HG02840 (cell line): ENCODE measurements at regions not wholly inside any gene's neighbourhood (a gene's known extent, or its start where the extent isn't known, plus 50 kb on each side); places are given as distances from the start of the nearest gene placed in this dataset.

ENCODE experiments used
- ATAC-seq: cut with Tn5 transposase; IDR thresholded peaks from one replicate; pipeline ENCODE4 v1.9.1; 2021; ENCODE audit warnings: mild to moderate bottlenecking, moderate library complexity, moderate number of reproducible peaks; ENCODE audit not compliant: unreplicated experiment, low FRiP score

DNA sequence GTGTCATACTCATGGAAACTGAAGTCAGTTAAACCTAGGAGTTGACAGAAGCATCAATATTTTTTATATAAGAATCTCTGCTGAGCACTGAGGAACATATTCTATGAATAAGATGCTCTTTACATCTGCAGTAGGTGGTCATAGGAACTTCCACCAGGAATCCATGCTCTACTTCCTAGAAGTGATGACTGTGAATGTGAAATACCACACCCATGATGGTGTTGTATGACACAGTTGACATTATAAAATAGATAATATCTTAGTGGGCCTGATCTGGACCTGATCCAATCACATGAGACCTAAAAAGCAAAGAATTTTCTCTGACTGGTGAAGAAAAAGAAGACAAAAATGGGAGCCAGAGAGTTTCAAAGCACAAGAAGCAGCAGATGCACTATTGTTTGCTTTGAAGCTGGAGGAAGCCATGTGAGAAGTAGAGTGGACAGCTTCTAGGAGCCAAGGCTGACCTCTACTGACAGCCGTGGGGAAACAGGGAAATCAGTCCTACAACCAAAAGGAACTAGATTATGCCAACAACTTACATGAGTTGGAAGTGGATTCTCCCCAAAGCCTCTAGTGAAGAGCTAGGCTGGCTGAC lies 68.6 kb upstream of the HS3ST1 start:
- no peak for ATAC-seq

DNA sequence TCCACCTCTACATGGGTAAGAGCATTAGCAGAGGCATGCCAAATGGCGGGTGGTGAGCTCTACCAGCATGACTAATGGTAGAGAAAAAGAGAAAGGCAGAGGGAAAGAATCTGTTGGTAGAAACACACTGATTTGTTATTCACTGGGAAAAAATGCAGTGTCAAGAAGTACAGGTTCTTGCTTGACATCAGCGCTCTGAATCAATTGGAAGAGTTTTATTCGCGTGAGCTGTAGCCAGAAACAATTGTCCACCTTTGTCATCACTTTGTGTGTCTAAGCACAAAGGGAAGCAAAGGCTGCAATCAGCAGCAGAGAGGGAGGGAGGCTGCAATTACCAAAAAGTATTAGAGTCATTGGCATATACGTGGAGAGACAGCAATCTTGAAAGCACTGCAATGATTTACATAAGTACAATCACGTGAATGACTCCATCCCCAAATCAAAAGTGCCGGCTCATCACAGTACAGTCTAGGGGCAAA lies 67.7 kb upstream of the HS3ST1 start:
- no peak for ATAC-seq

DNA sequence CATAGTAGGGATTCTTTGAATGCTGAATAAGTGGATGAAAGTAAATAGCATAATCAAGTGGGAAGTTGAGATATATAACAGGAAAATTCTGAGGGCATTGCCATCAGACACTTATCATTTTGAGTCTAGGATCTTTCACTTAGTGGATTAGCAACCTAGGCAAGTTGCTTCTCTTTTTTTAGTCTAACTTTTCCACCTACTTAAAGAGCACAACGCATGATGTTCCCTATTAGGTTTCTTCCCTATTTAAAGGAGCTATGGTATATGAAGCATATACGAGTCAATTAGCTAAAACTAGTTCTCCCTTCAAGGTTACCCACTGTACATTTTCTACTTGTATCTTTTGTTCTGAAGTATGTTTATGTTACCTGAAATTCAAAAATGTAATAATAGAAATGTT lies 67.1 kb upstream of the HS3ST1 start:
- no peak for ATAC-seq

DNA sequence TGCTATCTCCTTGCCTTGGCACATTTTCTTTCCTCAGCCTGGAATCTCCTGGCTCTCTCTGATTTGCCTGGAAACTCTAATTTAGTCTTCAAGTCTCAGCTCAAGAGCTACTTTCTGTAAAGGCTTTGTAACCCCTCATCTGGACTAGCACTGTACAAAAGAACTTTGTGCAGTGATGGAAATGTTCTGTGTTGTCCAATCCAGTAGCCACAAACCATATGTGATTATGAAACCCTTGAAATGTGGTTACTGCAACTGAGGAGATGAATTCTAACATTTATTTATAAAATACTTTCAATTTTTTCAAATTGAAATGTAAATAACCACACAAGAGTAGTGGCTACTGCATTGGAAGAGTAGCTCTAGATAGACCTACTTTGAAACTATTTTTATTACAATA lies 66.6 kb upstream of the HS3ST1 start:
- no peak for ATAC-seq

DNA sequence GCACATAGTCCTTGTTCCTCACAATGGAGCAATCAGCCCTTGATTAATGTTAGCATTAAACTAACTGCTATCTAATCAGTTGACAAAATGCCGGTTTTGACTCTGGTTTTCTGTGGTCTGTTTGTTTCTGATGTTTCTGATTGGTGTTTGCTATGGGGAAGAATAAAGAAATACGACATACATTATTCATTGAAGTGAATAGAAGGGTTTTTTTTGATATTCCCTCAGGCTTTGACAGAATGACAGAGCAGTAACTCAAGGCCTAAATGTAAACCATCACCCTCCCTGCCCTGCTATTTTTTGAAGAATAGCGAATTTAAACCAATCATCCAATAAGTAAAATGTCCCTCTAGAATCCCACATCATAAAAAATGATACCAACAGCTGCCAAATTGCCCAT lies 65.5 kb upstream of the HS3ST1 start:
- ATAC-seq: no peak

DNA sequence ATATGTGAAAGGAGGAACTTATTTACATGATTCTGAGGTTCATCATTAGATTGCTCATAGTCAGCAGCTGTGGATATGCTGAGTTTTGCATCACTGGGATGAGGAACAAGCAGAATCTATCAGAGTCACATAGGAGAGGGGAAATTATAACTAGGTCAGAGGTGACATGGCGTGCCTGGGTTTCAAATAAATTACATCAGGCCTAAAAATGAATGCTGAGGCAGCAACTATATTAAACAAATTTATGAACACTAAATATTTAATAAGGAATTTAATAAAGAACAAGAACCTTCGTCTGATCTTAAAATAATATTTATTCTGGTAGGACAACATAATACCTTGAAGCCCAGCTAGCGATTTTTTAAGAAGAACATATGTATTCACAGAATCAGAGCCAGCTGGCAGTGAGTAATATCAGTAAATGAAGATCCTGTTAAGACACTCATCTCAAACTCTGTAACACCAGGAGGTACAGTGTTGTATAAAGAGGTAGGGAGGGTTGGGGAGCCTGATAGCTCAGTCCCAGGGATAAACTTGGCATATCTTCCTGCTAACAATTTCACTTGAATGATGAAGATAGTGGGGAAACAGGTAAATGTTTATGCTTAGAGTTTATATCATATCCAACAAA lies 60.9 kb upstream of the HS3ST1 start:
- no peak for ATAC-seq

DNA sequence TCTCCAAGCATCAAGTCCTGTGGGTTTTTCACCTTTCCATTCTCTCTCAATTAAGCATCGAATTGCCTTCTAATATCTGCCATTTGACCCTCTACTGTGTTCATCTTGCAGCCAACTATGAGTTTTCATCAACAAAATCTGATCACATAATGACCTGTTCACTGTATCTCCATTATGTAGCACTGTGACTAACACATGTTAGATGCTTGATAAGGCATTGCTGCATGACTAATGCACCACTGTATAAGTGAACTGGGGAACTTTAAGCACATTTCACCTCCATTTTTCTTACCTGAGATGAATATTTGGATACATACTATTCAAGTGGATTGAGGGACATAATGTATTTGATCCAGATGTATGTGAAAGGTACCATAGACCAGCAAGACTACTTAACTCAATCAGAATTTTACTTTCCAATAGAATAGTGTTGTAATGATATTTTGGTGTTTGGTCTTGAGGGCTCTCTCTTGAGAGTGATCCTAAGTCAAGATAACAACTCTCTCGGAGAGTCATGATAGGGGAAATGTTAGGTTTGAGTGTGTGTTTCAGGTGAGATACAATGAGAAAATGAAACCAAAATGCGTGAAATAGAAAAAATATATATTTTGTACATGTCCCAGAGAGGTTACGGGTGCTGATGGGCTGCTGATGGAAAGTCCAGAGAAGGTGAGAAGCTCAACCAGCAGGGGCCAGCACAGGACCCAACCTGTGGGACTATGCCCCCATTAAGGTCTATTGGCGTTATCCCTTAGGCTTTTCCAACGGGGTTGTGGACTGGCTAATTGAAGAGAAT lies 60.2 kb upstream of the HS3ST1 start:
- ATAC-seq: no peak

DNA sequence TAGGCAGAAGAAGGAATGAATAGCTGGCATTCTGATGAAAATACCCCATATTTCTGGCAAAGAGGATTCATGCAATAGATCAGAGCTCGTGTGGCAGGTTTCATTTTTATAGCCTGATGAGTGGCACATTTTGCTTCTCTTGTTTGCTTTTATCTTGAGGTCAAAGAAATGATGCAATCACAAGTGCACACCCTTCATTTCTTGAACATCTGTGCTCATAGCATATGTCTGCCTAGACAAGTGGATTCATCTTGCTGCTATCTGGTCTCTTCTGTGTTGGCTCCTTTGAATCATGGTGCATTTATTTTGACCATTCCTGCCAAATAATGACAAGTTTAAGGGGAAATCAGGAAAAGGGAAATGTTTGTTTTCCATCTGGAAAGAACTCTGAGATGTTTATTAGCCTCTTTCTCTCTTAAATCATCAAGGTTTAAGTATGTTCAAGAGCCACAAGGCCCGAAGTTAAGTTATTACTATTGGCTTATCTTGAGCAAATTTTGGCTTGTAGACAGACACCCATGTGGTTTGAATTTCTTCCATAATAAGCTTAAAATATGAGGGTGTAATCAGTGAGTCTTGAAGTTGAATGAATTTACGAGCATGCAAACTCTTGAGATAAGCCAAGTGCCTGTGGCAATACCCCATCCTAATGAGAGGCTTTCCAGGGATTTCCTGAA lies 59.3 kb upstream of the HS3ST1 start:
- no peak for ATAC-seq

DNA sequence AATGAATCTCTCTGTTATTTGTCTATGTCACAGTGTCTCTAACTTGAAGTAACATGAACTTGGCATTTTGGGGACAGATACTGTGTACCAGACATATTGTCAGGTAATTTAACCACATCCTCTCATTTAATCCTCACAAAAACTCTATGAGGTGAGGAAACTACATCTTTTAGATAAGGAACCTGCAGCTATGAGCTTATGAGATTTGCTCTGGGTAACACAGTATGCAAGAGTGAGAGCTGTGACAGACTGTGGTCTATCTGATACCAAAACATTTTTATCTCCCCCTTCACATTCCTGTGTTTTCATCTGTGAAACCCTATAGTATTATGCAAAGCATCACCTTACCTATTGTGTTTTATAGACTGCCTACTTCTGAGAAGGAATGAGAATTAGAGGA lies 58.4 kb upstream of the HS3ST1 start:
- no peak for ATAC-seq

DNA sequence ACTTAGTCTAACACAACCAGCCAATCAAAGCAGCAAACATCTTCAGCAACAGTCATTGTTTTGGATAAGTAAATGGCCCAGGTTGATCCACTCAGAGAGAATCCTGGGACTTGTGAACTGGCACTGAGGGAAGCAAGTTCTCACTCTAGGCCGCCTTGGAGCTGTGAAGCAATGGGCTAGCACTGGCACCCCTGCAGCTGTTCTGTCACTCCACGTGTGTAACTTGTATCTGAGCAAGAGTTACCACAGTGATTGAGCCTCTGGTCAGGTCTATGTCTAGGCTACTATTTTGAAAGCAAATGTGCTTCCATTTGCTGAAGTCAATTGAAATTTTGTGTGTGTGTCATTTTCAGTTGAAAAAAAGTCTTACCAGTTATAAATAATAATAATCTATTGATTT lies 57.2 kb upstream of the HS3ST1 start:
- no peak for ATAC-seq

DNA sequence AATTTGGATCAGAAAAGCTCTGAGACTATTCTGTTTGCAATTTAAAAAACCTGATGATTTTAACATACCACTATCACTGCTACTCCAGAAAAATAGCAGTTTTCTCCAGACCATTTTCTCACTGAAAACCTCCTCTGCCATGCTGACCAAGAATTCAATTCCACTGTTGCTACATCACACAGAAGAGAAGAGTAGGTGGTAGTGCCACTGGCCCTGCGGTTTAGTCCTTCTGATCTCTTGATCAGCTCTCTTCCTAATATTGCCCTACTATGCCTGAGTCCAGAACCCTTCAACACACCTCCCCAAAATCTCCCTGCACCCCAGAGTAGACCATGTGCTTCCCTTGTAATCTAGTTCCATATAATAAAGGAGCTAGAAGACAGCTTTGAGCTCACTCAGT lies 55.8 kb upstream of the HS3ST1 start:
- ATAC-seq: no peak

DNA sequence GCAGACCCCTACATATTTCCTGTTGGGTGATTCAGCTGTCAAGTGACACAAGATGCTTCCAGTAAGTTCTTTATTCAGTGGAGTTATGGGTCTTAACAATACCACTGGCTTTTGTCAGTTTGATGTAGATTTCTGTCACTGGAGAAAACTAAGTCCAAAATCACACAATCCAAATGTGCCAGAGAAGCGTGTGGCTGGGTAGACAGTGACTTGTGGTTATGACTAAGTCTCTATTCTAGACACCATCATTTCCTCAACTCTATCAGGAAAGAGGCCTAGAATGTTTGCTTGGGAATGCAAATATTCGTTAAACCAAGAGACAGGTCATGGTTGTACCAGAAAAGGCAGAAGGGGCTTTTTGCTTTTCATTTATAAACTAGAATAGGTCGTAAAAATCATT lies 54.4 kb upstream of the HS3ST1 start:
- no peak for ATAC-seq

DNA sequence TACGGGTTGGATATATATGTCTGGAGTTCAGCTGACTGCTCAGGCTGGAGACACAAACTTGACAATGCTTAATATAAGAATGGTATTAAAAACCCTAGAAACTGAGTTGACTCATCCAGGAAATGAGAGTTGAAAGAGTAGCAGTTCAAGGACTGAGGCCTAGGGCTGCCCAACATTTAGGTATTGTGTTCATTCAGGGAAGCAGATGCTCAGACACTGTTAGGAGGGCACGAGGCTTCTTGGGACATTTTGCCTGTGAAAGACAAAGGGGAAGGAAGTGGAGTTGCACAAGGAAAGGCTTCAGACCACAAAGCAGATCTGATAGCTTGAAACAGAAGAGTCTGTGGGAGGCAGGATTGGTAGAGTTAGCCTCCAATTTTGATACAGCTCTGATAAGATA lies 52.0 kb upstream of the HS3ST1 start:
- ATAC-seq: no peak
